ENCODE measurements at regions not wholly inside any gene's neighbourhood (a gene's known extent, or its start where the extent isn't known, plus 50 kb on each side); places are given as distances from the start of the nearest gene placed in this dataset.

DNA sequence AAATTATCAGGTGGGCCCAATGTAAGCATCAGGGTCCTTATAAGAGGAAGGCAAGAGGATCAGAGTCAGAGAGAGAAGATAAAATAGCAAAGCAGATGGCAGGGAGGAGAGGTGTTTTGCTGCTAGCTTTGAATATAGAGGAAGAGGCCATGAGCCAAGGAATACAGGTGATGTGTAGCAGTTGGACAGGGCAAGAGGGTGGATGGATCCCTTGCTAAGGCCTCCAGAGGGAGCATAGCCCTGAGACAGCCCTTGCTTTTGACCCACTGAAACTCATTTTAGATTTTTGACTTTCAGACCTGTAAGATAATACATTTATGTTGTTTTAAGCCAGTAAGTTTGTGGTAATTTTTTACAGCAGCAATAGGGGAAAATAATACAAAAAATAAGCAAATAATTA, 116.6 kb upstream of the PARD3B start:
- DNase-seq (ENCODE audit: low read depth, low spot score): no peak

DNA sequence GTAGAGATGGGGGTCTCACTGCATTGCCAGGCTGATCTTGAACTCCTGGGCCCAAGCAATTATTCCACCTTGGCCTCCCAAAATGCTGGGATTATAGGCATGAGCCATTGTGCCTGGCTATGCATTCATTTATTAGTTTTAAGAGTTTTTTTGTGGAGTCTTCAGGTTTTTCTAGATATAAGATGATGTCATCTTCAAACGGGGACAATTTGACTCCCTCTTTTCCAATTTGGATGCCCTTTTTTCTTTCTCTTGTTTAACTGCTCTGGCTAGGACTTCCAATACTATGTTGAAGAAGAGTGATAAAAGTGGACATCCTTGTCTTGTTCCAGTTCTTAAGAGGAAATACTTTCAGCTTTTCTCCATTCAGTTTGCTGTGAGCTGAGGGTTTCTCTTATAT, 113.7 kb upstream of the PARD3B start:
- DNase-seq (ENCODE audit: low read depth, low spot score): no peak

DNA sequence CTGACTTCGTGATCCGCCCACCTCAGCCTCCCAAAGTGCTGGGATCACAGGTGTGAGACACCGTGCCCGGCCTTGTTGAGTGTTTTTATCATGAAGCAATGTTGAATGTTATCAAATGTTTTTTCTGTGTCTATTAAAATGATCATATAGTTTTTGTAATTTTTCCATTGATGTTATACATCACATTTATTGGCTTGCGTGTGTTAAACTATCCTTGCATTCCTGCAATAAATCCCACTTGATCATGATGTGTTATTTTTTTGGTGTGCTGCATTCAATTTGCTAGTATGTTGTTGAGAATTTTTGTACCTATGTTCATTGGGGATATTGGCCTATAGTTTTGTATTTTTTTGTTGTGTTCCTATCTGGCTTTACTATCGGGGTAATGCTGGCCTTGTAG, 113.1 kb upstream of the PARD3B start:
- no peak for DNase-seq (ENCODE audit: low read depth, low spot score)

- no peak for DNase-seq (ENCODE audit: low read depth, low spot score)
These were observed 110.4 kb upstream of the PARD3B start for GRCh38 chr2:204434660-204435462.

DNA sequence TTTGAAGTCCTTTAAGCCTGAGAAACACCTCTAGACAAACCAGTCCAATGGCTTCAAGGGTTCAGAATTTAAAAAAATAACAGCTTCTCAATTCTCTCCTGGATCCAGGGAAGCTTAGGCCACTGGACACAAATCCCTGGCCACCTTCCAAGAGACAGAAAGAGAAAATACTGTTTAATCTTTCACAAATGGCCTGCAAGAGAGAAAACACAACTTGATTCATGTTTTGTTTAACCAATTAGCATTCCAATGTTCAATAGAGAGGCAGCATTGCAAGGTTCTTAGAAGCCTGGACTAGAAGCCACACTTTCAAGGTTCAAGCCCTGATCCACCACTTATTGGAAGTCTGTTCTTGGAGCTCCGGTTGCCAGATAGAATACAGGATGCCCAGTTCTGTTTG, 109.0 kb upstream of the PARD3B start:
- no peak for DNase-seq (ENCODE audit: low read depth, low spot score)

GRCh38 chr2:204437408-204437807, 107.9 kb upstream of the PARD3B start:
- DNase-seq (ENCODE audit: low read depth, low spot score): no peak

DNA sequence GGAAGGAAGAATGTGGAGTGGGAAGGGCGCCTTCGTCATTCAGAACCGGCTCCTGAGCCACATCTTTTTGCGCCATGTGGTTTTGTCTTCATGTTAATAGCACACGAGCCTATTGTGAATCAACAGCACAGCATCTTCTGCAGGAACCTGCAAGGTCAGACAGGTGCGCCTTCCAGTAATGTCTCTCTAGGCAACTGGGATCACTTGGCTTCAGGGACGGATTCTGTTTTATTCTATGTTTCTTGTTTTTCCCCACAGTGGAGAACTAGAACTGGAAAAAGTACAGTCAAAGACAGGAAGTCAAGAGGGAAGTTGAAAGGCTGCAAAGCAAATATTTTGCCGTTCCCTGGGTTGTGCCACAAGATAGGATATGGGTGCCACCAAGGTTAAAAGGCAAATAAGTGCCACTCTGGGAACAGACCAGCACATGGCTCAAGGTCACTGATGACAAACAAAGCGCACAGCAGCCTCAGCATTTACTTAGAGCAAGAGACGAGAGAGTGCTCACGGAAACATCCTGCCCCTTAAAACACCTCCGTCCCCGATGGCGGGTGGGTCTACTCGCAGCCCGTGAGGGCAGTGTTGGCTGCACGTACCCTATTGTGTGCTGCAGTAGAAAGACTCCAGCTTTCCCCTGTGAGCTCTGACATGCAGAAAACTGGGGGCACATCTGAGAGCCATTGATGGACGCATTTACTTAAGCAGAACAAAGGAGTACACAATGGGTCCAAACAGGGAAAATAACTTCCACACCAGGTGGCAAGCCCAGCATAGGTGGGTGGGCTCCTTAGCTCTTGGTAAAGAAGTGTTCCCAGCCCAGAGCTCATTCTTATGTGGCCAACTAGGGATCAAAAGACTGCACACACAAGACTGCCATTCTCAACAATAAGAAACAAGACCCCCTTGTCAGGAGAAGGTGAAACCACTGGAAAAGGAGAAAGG, 107.2 kb upstream of the PARD3B start:
- no peak for DNase-seq (ENCODE audit: low read depth, low spot score)

DNA sequence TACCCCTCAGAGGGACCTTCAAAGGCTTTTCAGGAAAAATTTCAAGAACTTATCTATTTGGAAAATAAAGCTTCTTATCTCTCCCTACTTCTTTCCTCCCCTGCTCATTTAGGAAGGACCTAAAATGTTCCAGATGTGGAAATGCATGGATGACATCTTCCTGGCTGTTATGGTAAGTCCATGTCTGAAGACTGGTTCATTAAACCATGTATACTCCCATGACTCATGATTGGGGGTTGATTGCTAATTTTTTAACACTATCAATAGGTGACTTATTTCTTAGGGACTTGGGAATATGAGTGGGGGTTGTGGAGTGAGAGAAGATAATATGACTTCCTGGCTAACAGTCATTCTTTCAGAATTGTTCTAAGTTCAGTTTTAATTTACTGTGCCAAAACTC, 104.0 kb upstream of the PARD3B start:
- DNase-seq (ENCODE audit: low read depth, low spot score): no peak

- no peak for DNase-seq (ENCODE audit: low read depth, low spot score)
These were observed 100.1 kb upstream of the PARD3B start for GRCh38 chr2:204445149-204445548.

DNA sequence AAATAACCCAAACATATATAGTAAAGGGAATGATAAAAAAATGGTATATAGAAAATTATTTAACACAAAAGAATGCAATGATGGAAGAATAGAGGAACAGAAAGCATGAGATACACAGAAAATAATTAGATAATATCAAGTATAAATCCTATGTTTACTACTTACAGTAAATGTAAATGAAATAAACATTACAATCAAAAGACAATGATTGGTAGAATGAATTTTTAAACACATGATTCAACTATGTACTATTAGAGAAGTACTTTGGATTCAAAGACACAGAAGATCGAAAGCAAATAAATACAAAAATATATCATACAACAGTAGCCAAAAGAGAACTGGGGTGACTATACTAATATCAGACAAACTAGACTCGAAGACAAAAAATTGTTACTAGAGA, 97.6 kb upstream of the PARD3B start:
- DNase-seq (ENCODE audit: low read depth, low spot score): no peak

DNA sequence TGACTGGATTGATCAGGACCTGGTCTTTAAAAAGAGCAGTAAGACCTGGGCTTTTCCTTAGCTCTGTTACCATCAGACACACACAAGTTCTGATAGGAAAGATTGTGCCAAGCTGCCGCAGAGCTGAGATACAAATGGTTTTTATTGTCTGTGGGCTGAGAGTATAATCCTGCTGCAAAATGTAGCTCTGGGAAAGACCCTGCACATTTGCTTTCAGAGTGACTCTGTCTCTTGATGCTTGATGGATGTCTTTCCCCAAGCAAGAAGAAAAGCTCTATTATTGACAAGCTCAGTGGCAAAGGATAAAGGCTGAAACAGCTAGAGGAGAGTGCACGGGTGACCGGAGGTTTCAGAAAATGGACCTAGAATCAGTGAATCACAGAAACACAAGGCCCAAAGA, 95.3 kb upstream of the PARD3B start:
- no peak for DNase-seq (ENCODE audit: low read depth, low spot score)

GRCh38 chr2:204451766-204452165, 93.5 kb upstream of the PARD3B start:
- DNase-seq (ENCODE audit: low read depth, low spot score): no peak

DNA sequence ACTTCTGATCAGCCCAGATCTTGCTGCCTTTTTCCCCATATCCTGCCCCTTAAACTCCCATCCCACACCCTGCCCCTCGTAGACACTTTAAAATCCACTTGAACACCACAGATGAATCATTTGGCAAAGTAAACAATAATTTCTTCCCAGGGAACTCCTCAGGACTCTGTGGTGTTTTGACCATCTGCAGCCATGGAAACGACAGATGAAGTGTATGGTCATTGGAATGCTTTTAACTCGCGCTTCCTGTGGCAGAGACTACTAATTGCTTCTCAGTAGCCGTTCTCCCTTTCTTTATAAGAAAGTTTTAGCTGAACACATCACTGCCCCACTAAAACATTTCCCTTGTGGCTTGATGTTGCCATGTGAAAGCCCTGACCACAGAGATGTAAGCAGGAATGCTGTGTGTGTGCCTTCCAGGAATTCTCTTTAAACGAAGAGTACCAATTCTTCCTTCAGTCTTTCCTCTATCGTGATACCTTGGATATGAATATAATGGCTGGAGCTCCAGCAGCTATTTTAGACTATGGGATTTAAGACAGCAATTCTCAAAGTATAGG, 92.7 kb upstream of the PARD3B start:
- DNase-seq (ENCODE audit: low read depth, low spot score): no peak

DNA sequence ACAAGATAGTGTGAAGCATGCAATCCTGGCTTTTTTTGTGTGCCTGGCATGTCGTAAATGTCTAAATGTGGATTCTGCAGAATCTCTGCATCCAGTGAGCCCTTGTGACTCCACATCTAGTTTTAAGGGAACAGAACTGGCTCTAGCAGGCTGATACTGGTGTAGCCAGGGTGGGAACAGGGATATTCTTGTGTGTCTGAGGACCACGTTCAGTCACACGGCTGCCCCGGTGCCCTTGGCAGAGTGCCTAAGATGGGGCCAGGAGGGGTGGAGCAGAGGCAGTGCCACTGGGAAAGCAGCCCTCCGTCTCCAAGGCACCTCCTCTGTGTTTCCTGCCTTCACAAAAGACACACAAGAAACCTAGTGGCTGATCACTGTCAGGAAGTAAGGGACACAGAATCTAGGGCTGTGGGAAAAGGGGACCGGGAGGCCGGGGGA, 91.5 kb upstream of the PARD3B start:
- no peak for DNase-seq (ENCODE audit: low read depth, low spot score)

DNA sequence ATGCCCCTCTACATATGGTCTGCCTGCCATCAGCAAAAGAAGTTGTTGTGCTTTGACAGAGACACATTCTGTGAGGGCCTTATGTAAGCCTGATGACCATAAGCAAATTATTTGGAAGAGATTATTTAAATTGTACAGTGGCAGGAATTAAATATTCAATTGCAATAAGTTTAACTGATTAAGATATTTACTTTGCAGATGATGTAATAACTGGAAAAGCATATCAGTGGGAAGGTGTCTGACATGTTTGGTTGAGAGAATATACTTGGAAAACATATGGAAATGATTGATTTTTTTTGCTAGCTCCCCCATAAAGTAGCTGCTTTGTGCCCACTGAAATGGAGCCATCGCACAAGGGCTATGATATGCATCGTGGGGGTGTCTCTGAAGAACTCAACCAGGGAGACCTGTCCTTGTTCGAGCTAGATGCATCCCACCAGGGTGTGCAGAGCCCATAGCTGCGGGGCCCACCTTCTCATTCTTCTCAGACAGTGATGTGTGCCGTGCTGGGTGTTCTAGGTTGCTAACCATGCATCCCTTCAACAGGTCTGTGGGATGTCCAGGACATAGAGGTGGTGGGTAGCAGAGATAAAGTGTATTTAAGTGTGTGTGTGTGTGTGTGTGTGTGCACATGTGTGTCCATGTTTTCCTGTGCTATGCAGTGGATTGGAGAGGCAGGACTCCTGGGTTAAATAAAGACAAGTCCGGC, 90.4 kb upstream of the PARD3B start:
- no peak for DNase-seq (ENCODE audit: low read depth, low spot score)

GRCh38 chr2:204468746-204469429, 76.4 kb upstream of the PARD3B start:
- DNase-seq (ENCODE audit: low read depth, low spot score): no peak

DNA sequence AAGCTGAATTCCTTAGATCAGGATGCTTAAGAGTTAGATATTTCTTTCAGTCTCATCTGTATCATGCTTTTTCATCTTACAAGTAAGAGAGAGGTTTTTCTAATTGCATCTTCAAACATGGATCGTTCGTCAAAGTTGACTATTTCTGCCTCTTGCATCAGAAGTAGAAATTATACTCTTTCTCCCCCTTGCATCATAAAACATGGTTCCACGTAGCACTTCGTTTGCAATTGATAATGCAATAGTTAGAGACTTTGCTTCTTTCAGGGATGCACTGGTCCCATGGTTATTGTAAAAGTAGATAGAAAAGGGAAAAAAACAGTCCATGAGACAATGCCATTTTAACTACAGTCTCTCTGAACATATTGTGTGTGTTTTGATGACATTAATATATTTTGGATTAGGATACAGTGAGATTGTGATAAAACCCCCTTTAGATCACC, 75.1 kb upstream of the PARD3B start:
- DNase-seq (ENCODE audit: low read depth, low spot score): no peak

DNA sequence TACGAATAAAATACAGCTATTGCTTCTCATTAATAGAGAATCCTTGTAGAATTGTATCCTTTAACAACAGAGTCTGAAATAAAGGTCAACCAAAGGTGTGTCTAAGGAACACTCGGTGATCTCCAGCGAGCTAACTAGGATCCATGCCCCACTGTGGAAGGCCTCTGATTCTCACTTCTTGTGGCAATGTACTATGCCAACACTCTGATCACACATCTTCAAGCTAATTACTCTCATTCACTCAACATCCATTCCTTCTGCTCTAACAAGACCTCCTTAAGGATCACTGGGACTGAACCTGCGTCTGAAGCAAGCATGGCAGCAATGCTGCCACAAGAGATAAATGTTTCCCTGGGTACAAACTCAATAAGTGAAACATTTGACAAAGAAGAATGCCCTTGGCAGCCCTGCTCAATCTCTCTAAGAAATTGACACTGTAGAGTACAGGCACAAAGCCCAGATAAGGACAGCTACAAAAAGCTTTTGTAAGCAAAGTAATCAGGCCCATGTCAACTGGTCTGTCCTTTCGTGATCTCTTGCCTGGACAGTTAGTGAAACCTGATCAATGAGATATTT, 74.6 kb upstream of the PARD3B start:
- DNase-seq (ENCODE audit: low read depth, low spot score): no peak

DNA sequence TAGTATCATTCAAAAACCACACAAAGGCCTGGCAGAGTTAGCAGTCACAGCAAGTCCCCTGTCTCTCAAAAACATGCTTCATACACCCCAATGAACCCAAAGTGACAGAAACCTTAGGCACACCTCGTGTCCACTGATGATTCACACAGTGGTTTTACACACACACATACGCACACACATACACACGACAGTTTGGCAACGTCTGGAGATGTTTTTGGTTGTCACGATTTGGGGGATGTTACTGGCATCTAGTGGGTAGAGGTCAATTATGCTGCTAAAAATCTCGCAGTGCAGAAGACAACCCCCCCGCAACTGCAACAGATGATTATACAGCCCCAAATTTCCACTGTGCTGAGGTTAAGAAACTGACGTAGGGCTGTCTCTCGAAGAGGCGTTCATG, 72.9 kb upstream of the PARD3B start:
- DNase-seq (ENCODE audit: low read depth, low spot score): no peak

DNA sequence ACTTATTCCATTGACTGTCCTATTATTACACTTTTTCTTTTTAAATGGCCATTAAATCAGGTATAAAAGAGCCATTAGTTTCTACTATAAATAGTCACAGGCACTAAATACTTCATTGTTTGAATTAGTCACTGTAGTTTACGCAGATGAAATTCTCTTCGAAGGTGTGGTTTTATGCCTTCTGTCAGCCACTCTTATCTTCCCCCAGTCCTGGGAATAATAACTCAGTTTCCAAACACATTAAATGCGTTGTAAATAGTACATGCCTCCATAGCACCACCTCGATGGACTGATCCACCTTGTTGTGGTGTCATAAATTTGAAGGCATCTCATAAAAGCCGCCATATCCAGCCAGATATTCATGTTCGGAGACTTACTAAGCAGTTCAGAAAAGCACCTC, 72.1 kb upstream of the PARD3B start:
- DNase-seq (ENCODE audit: low read depth, low spot score): no peak

- DNase-seq (ENCODE audit: low read depth, low spot score): no peak
These were observed 69.9 kb upstream of the PARD3B start for GRCh38 chr2:204475399-204475798.
